ENCODE measurements at regions not wholly inside any gene's neighbourhood (a gene's known extent, or its start where the extent isn't known, plus 50 kb on each side); places are given as distances from the start of the nearest gene placed in this dataset.

GRCh38 chr19:28526038-28526437, 686.9 kb downstream of the UQCRFS1 start:
- Histone ChIP-seq H4K5ac (ENCODE audit: insufficient read length, low read depth, low read length) (no peak overlapping the region), H3K9me3 (ENCODE audit: control insufficient read depth, low read depth, low read length) (no peaks in the 10 kb centered on the region), H2BK5ac (ENCODE audit: insufficient read length, low read length) (no peak overlapping the region), H2BK12ac (ENCODE audit: insufficient read length, low read depth, low read length) (no peak overlapping the region), H3K27me3 (ENCODE audit: insufficient read depth, low read length) (no peaks in the 10 kb centered on the region), H2AK5ac (ENCODE audit: insufficient read length, low read length) (no peak overlapping the region), H3K27ac (ENCODE audit: insufficient read length, low read depth, low read length) (no peak overlapping the region), H3K4me2 (ENCODE audit: insufficient read depth, insufficient read length, low read length) (no peak overlapping the region), H3K23me2 (ENCODE audit: insufficient read length, low read depth, low read length, poor library complexity, severe bottlenecking) (no peaks in the 10 kb centered on the region), H2BK20ac (ENCODE audit: low read depth, low read length, poor library complexity, severe bottlenecking) (no peak overlapping the region), H2AFZ (ENCODE audit: low read length) (no peak overlapping the region), H3K23ac (ENCODE audit: insufficient read length, low read depth, low read length) (no peak overlapping the region), H3K9ac (ENCODE audit: extremely low read depth, insufficient read length, low read length) (no peak overlapping the region), H4K91ac (ENCODE audit: insufficient read length, low read depth, low read length) (no peak overlapping the region), H4K8ac (replicated peaks; ENCODE audit: insufficient read length, low read depth, low read length) (no peak overlapping the region), H3K14ac (ENCODE audit: insufficient read depth, low read length) (no peak overlapping the region), H4K20me1 (ENCODE audit: control insufficient read depth, insufficient read depth, insufficient read length) (no peaks in the 10 kb centered on the region), H3K79me1 (ENCODE audit: insufficient read depth, low read depth, low read length, poor library complexity, severe bottlenecking) (no peaks in the 10 kb centered on the region), H2BK120ac (ENCODE audit: low read depth, low read length, poor library complexity, severe bottlenecking) (no peak overlapping the region), H3K79me2 (ENCODE audit: insufficient read depth, low read length) (no peaks in the 10 kb centered on the region), H3K4ac (ENCODE audit: low read depth, low read length) (no peak overlapping the region), H3K4me1 (ENCODE audit: insufficient read depth, low read length) (peaks cover 3% of the 10 kb centered on the region; the same call in 1 of the 2 replicates), H3K18ac (ENCODE audit: insufficient read length, low read depth, low read length) (no peak overlapping the region), H3K56ac (ENCODE audit: insufficient read length, low read depth, low read length) (no peak overlapping the region), H2BK15ac (ENCODE audit: low read depth, low read length) (no peak overlapping the region), H3T11ph (ENCODE audit: low read length) (no peak overlapping the region)
- no peak overlapping the region for H3K4me3 Mint-ChIP-seq
- H3K36me3 Mint-ChIP-seq (ENCODE audit: insufficient read depth in 1 of 3, low read depth in 3 of 3), result peaks cover 2 to 9% (median 4%) of the 10 kb centered on the region in 3 experiments; a peak in 6 of 7 replicates
- WGBS (ENCODE audit: extremely low coverage, insufficient read length, low lambda C conversion rate), result no CpG with 5 or more reads among the region's 2 CpGs
- TF ChIP-seq CTCF (conservative IDR thresholded peaks at IDR 0.05), result no peak
- peaks cover 5 to 18% of the 10 kb centered on the region in 2 experiments for H3K4me1 Mint-ChIP-seq
- no peak for DNase-seq
- peaks cover 9 to 14% of the 10 kb centered on the region in 2 experiments for H3K9me3 Mint-ChIP-seq
- H3K27me3 Mint-ChIP-seq (ENCODE audit: low read depth), result peaks cover 3% of the 10 kb centered on the region
- no peak overlapping the region for H3K27ac Mint-ChIP-seq
